DND-41 (cell line): ENCODE measurements at regions not wholly inside any gene's neighbourhood (a gene's known extent, or its start where the extent isn't known, plus 50 kb on each side); places are given as distances from the start of the nearest gene placed in this dataset.
"Not testable (repeated sequence)": the region's sequence is repeated elsewhere in the genome, so short reads cannot be mapped to it uniquely, and the experiment has no call there.

Experiments used
- ATAC-seq: fragments of 200-7000 bp; cut with Tn5 transposase; 3 replicates; pipeline ENCODE4 v1.9.1; 2021; ENCODE audit warnings: low read depth; ENCODE audit not compliant: insufficient read depth
- DNase-seq: peaks from one replicate; pipeline ENCODE4 v3.0.0-alpha.2; 2020
- H2AFZ ChIP-seq: 2 replicates; pipeline ENCODE4 v1.6.0; 2012; ENCODE audit warnings: low read depth, low read length
- H3K27ac ChIP-seq: 2 replicates; pipeline ENCODE4 v1.5.1; 2012; ENCODE audit warnings: low read length, inconsistent platforms
- H3K27me3 ChIP-seq: fragments of 200-600 bp; sonication (generic); 2 replicates; pipeline ENCODE4 v1.6.0; 2012; ENCODE audit warnings: low read length, mild to moderate bottlenecking, inconsistent platforms; ENCODE audit not compliant: insufficient read depth, poor library complexity
- H3K36me3 ChIP-seq: 2 replicates; pipeline ENCODE4 v1.5.1; 2012; ENCODE audit warnings: low read length, inconsistent platforms; ENCODE audit not compliant: insufficient read depth
- H3K4me1 ChIP-seq: 2 replicates; pipeline ENCODE4 v1.5.1; 2012; ENCODE audit warnings: mild to moderate bottlenecking, low read length; ENCODE audit not compliant: insufficient read depth
- H3K4me2 ChIP-seq: 2 replicates; pipeline ENCODE4 v1.6.0; 2012; ENCODE audit warnings: mild to moderate bottlenecking, moderate library complexity, low read length, inconsistent platforms; ENCODE audit not compliant: insufficient read depth
- H3K4me3 ChIP-seq, 2 experiments: fragments of 200-600 bp in 1 of 2; shearing (Covaris generic) in 1 of 2; 2 replicates each; pipeline ENCODE4 v1.5.1; 2012 to 2016; ENCODE audit warnings: inconsistent platforms in 2 of 2, low read length in 2 of 2, mild to moderate bottlenecking in 2 of 2, low read depth in 1 of 2, moderate library complexity in 1 of 2
- H3K79me2 ChIP-seq: 2 replicates; pipeline ENCODE4 v1.6.0; 2012; ENCODE audit warnings: low read length, inconsistent platforms; ENCODE audit not compliant: insufficient read depth
- H3K9ac ChIP-seq: 2 replicates; pipeline ENCODE4 v1.6.0; 2012; ENCODE audit warnings: low read depth, mild to moderate bottlenecking, inconsistent platforms, low read length, moderate library complexity
- H3K9me3 ChIP-seq: 2 replicates; pipeline ENCODE4 v1.5.1; 2012; ENCODE audit warnings: low read length, moderate library complexity, mild to moderate bottlenecking, inconsistent platforms; ENCODE audit not compliant: insufficient read depth, severe bottlenecking
- H4K20me1 ChIP-seq: 2 replicates; pipeline ENCODE4 v1.6.0; 2012; ENCODE audit warnings: low read length; ENCODE audit not compliant: insufficient read depth
- EZH2 ChIP-seq: IDR thresholded peaks from 3 replicates; pipeline ENCODE4 v1.6.1; 2012; ENCODE audit warnings: borderline replicate concordance, low read depth, mild to moderate bottlenecking, moderate library complexity, low read length, inconsistent platforms; ENCODE audit not compliant: severe bottlenecking
- TF ChIP-seq, protein P1 (sequence below): IDR thresholded peaks from 2 replicates; pipeline ENCODE4 v1.5.1; 2012; ENCODE audit warnings: borderline replicate concordance, low read length, moderate library complexity, mild to moderate bottlenecking; ENCODE audit not compliant: poor library complexity, severe bottlenecking; ENCODE audit errors: extremely low read depth

DNA sequence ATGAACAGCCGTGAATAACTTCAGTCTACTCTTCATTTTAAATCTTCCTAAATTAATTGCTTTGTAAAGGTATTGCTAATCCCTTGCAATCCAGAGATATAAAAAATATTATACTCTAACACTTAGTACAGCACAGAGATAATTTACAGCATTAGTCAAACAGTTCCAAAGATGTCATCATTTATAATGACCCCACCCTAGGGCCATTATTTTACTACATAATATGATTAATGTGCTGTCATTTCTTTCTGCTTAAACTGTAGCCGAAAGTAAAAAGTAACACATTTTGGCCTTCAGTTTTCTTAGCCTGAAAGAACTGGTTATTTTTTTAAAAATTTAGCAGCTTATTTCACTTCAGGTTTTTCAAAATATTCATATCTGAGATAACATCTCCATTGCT is 256.3 kb upstream of the RFC3 start:
- no peak overlapping the region for H3K4me2 ChIP-seq
- no peaks in the 10 kb centered on the region for H3K9me3 ChIP-seq
- no peak for DNase-seq
- H3K9ac ChIP-seq, result no peak overlapping the region
- no peaks in the 10 kb centered on the region for H3K27me3 ChIP-seq
- H2AFZ ChIP-seq, result no peak overlapping the region
- no peaks in the 10 kb centered on the region for H3K4me1 ChIP-seq
- TF ChIP-seq, protein P1, sequence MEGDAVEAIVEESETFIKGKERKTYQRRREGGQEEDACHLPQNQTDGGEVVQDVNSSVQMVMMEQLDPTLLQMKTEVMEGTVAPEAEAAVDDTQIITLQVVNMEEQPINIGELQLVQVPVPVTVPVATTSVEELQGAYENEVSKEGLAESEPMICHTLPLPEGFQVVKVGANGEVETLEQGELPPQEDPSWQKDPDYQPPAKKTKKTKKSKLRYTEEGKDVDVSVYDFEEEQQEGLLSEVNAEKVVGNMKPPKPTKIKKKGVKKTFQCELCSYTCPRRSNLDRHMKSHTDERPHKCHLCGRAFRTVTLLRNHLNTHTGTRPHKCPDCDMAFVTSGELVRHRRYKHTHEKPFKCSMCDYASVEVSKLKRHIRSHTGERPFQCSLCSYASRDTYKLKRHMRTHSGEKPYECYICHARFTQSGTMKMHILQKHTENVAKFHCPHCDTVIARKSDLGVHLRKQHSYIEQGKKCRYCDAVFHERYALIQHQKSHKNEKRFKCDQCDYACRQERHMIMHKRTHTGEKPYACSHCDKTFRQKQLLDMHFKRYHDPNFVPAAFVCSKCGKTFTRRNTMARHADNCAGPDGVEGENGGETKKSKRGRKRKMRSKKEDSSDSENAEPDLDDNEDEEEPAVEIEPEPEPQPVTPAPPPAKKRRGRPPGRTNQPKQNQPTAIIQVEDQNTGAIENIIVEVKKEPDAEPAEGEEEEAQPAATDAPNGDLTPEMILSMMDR, result no peak
- TF ChIP-seq EZH2, result no peak
- no peak for ATAC-seq
- no peaks in the 10 kb centered on the region for H4K20me1 ChIP-seq
- no peaks in the 10 kb centered on the region for H3K79me2 ChIP-seq
- no peaks in the 10 kb centered on the region for H3K36me3 ChIP-seq
- no peak overlapping the region for H3K4me3 ChIP-seq
- no peak overlapping the region for H3K27ac ChIP-seq

DNA sequence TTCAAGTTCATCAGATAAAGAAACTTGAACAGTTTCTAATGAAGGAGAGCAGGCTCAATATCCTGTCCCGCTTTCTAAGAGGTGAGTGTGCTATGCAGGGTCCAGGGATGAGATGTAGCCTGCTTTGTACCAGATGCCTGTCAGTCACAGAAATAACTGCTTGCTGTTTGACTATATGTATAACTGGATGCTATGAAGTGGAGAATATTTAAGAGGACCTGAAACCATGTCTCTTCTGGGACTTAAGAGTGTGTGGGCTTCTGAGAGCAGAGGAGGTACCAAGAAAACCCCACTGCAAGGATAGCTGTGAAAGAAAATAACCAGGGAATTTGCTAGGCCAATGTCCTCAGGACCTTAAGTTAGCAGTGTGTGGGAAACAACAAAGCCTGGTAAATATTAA is 246.3 kb upstream of the RFC3 start:
- DNase-seq (no peak), ATAC-seq (no peak)
- Histone ChIP-seq H2AFZ (no peak overlapping the region), H3K79me2 (no peaks in the 10 kb centered on the region), H3K4me3 (no peak overlapping the region), H3K27ac (no peak overlapping the region), H3K9ac (no peak overlapping the region), H3K9me3 (no peaks in the 10 kb centered on the region), H3K4me2 (no peak overlapping the region), H4K20me1 (no peaks in the 10 kb centered on the region), H3K4me1 (no peaks in the 10 kb centered on the region), H3K36me3 (no peaks in the 10 kb centered on the region), H3K27me3 (no peaks in the 10 kb centered on the region)
- no peak for TF ChIP-seq EZH2
- TF ChIP-seq, protein P1, result no peak

DNA sequence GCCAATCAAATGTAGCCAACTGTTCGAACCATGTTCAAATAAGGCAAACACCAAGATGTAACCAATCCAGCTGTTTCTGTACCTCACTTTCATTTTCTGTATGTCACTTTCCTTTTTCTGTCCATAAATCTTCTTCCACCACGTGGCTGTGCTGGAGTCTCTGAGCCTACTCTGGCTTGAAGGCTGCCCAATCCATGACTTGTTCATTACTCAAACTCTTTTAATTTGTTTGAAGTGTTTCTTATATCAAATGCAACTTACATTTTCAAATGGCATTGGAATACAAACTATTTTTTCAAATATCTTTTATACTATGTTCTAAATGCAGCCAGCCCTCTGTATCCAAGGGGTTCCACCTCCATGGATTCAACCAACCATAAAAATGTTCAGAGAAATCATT is 245.6 kb upstream of the RFC3 start:
- H3K9me3 ChIP-seq, H2AFZ ChIP-seq, ATAC-seq, H3K27ac ChIP-seq, DNase-seq, H3K4me1 ChIP-seq, H3K36me3 ChIP-seq, H3K4me3 ChIP-seq, H3K9ac ChIP-seq, H3K4me2 ChIP-seq, H3K27me3 ChIP-seq, H3K79me2 ChIP-seq, H4K20me1 ChIP-seq: not testable (repeated sequence)

DNA sequence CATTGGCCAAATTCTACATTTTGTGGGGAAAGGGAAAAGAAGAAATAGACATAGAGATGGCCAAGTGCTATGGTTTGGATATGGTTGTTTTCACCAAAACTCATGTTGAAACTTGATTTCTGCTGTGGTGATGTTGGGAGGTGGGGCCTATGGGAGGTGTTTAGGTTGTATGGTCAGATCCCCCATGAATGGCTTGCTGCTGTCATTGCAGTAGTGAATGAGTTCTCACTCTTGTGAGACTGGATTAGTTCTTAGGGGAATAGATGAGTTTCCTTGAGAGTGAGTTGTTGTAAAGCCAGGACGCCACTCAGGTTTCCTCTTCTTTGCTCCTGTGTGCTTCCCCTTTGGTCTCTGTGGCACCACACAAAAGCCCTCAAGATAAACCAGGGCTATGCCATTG is 242.6 kb upstream of the RFC3 start:
- Histone ChIP-seq H3K27ac (no peak overlapping the region), H3K4me3 (no peak overlapping the region), H3K27me3 (no peaks in the 10 kb centered on the region), H4K20me1 (no peaks in the 10 kb centered on the region), H3K4me2 (no peak overlapping the region), H3K36me3 (no peaks in the 10 kb centered on the region), H3K79me2 (no peaks in the 10 kb centered on the region), H3K9ac (no peak overlapping the region), H3K4me1 (no peaks in the 10 kb centered on the region), H2AFZ (no peak overlapping the region), H3K9me3 (no peaks in the 10 kb centered on the region)
- DNase-seq (no peak), ATAC-seq (no peak)
- TF ChIP-seq, protein P1, result no peak
- TF ChIP-seq EZH2, result no peak
